Fibroblast of peridontal ligament (primary cell): ENCODE measurements at regions not wholly inside any gene's neighbourhood (a gene's known extent, or its start where the extent isn't known, plus 50 kb on each side); places are given as distances from the start of the nearest gene placed in this dataset.

Source experiments
- DNase-seq: peaks from one replicate; pipeline ENCODE4 v3.0.0-alpha.2; 2010; ENCODE audit errors: extremely low read depth

DNA sequence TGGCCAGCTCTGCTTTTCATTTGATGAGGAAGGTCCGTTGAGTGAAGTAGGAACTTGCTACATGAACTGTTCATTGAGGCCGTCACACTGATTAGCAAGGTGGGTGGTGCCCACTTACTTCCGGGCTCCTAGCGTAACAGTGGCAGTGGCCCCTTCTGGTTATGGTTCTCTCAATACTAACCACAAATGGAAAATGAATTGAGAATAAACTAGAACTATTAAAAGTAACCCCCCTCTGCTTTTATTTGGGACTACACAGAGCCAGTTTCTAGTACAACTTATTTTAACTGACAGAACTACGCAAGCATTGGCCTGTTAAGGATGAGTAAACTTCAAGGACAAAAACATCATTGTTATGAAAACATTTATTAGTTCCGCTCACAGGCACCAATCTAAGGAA is 519.1 kb downstream of the INHBA start:
- DNase-seq: no peak

DNA sequence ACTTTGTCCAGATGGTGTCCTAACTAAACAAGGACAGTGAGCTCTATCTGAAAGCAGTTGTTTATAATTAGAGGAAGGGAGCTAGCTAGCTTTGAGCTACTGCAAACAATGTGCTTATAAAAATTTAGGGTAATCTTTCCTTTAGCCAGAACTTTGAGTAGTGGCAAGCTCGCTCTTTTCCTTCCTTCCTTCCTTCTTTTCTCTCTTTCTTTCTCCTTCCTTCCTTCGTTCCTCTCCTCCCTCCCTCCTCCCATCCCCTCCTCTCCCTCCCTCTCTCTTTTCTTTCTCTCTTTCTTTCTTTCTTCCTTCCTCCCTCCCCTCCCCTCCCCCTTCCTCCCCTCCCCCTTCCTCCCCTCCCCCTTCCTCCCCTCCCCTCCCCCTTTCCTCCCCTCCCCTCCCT is 520.1 kb downstream of the INHBA start:
- no peak for DNase-seq

DNA sequence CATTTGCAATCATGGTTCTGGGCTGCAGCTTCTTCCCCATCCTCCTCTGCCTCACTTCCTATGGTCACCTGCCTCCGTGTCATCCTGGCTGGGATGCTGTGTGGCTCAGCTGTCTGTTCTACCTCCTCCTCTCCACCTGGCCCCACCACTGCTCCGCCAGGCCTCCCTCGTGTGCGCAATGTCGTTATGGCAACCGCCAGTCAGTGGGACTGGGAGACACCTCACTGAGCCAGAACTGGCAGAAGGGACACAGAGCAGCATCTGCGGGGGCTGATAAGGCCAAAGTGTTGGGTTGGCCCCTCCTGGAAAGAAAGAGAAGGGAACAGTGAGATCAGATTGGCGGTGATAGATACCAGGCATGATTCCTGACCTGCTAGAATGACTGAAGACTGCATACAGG is 527.5 kb downstream of the INHBA start:
- DNase-seq: no peak

DNA sequence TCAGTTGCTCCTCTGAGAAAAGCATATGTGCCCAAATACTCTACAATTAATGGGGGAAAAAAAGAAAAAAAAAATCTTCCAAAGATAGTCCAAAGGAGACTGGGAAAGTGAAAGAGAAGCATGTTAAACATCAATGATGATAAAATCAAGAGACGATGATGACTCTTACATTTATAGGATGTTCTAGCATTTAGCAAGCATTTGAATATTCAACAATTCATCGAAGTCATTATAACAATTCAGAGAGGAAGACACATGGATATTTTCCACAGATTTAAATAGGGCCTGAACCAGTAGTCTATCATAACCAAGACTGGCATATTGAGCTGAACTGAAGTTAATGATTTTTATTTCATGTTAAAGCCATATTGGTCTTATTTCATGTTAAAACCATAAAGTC is 528.4 kb downstream of the INHBA start:
- no peak for DNase-seq

DNA sequence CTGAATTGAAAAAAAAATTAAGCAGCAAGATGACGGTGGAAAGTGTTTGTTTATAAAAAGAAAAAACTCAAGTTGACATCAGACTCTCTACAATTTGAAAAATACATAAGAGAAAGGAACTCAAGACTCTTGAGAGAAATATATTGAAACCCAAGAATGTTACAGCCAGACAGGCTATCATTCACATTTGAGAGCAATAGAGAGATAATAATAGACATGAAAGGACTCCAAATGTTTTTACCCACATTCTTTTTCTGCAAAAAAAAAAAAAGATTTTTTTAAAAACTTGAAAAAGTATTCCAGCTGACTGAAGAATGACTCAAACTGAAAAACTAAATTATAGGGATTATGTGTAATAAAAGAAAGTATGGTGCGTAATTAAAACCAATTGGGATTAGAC is 532.4 kb downstream of the INHBA start:
- DNase-seq: no peak

DNA sequence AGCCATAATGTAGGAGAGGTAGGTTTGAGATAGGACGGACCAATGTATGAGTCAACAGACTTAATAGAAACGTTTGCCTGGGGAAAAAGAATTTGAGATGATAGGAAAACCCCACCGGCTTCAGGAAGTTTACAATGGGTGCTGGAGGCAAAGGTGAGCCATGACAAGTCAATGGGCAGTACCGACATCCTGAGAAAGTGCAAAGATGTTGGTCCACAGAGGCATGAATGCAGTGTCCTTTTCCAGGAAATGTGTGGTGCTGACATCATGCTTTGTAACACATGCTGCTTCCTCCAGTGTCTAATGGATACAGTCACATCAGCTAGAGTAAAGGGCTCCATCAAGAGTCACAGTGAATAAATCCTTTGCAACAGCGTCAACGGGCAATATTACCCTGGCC is 533.6 kb downstream of the INHBA start:
- no peak for DNase-seq

DNA sequence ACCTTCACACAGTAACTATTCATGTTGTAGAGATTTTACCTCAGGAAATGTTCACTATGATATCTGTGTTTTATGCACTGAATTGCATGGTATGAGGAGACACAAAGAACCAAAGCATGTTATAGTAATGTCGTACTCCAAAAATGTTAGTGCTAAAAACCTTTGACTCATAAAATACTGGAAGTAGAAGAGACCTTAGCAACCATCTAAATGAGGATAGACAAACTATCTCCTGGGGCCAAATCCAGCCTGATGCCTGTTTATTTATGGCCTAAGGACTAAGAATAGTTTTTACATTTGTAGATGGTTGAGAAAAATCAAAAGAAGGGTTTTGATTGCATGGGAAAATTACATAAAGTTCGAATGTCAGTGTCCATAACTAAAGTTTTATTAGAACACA is 535.1 kb downstream of the INHBA start:
- no peak for DNase-seq

DNA sequence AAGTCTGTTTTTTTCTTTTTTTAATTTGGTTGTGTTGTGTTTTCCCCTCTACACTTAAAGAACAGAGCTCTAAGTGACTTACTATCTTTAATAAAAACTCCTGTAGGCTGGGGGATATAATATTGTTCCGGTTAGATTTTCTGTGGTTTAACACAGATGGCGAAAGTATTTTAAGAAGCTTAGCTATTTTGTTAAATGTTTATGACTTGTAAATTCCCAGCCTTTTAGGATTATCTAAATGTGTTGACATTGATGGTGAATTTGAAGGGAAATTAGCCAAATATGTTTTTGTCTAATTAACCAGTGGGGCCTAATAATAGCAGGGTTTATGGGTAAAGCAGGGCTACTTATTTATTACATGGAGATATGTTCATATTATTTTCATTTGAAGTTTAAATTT is 538.5 kb downstream of the INHBA start:
- DNase-seq: peak; percentile 54

DNA sequence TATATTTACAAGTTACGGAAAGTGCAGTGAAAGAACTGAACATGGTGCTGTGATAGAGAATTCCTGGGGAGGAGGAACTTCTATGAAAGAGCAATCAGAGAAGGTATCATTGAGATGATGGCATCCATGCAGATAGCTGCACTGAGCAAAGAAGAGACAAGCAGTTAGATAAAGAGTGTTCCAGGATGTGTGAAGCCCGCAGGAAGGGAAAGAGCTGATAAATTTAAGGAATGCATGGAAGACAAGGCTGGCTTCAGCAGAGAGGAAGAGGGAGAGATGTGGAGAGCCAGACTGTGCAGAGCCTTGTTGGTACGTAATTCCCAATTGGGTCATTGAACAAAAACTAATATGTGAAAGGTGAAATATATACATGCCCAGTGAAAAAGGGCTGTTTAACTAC is 538.9 kb downstream of the INHBA start:
- no peak for DNase-seq

DNA sequence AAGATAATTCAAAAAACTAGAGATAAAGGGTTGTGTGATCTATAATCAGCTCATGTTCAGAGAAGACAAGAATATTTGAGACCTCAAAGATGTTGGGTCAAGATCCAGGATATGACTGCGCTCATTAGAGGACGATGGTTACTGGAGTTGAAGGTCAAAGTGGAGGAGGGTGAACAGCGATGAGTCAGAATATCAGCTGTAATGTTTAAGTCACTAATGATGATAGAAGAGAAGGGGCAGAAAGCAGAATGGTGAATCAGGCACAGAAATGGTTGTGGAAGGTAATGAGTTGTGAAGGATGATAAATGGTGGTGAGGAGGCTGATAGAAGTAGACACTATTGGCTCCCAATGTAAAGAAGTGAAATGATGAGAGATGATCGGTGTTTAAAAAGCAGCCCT is 540.3 kb downstream of the INHBA start:
- no peak for DNase-seq

DNA sequence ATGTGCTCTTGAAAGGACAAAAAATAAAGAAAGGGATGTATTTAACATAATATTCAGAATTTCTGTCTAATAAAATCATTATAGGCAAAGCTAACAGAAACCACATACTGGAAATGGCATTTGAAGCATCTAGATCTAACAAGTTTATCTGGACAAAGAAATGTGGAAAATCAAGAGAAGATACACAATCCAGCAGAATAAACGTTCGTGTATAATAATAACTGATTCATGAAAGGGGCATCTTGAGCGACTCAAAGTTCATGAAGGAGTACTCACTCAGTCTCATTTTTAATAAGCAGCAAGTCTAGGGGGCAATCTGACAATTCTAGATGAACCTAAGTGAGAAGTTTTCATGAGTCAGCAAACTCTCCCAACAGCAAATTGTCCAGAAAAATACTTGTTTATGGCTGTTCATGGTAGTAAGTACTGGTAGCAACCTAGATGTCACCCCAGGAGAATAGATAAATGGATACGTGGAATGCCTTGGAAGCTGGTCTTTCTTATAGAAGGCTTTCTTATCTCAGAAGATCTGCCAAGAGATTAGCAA is 541.8 kb downstream of the INHBA start:
- no peak for DNase-seq

DNA sequence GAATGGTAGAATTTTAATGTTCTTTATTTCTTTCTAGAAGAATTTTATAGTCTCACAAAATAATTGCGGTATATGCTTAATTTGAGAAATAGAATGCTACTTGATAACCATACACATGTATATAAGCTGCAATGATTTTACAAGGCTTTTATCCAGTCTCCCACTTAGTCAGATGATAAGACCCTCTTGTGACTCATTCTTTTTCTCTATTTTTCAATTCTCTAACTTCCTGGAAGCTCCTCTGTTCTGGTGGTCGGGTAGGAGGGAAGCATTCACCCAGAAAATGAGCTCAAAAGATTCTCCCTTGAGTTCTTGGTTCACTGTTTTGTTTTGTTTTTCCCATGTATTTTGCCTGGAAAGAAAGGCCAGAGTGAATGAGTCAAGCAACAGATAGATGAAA is 546.6 kb downstream of the INHBA start:
- no peak for DNase-seq

DNA sequence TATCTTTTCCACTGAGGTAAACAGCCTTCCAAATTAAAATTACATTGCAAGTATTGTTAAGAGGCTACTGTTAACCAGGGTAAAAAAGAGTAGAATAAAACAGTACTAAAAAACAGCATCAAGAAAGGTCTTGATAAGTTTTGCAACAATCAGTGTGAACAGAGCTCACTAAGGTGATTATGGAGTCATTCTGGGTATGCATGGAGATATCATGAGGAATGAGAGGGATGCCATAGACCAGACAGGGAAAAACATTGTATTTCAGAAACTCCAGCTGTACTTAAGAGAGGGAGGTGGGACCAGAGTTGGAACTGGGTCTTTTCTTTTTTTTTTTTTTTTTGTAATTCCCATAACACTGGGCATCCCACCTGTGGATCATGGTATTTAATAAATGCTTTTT is 549.6 kb downstream of the INHBA start:
- no peak for DNase-seq

DNA sequence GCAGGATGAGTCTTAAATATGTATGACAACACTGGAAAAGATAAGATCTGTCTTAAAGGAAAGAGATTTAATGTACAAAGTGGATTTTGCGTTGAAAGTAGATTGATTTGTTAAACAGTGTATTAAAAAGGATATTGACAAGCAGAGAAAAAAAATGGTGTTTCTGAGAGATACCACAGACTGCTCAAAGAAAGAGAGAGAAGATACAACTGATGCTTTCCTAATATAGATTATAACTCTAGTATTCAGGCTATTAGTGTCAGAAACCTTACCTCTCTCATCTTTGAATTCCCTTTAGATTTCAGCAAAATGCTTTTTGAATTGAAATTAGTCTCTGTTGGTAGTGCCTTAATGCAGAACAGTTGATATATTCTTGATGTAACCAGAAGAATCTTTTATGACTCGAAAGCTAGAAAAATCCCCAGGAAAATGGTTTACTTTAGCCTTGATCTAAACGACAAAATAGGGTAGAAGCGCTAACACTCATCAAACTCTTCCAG is 550.7 kb downstream of the INHBA start:
- DNase-seq: no peak

DNA sequence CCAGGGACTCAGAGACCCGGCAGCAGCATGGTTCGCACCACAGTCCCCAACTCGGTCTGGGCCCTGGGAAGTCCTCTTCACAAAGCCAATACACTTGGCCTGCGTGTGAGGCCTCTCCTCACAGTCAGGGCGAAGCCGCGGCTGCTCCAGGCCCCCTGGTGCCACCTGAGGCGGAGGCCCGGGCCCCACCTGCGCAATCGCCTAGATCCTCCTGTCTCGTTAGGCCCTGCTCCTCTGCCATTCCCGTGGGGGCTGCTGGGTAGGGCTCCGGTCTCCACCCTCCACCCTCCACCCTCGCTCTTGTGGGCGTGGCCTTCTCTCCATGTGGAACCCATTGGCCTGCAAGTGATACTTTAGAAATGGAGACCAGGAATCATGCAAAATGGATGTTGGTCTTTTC is 553.3 kb downstream of the INHBA start:
- DNase-seq: no peak

DNA sequence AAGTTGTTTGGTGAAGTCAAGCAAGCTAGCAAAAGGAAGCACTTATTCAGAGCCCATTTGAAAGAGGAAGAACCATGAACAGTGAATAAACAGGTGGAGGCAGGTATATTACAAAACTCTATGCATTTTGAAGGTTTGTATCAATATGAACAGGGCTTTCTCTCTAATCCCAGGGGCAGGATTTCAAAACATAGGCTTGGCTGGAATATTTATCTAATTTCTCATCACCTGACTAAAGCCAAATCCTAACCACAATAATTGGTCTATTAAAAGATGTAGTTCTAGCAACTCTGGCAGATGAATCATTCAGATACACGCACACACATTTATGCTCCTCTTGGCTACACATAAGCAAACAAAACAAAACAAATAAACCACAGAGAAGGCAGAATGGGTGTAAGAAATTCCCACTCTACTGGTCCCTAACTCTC is 554.4 kb downstream of the INHBA start:
- peak; percentile 90 for DNase-seq

DNA sequence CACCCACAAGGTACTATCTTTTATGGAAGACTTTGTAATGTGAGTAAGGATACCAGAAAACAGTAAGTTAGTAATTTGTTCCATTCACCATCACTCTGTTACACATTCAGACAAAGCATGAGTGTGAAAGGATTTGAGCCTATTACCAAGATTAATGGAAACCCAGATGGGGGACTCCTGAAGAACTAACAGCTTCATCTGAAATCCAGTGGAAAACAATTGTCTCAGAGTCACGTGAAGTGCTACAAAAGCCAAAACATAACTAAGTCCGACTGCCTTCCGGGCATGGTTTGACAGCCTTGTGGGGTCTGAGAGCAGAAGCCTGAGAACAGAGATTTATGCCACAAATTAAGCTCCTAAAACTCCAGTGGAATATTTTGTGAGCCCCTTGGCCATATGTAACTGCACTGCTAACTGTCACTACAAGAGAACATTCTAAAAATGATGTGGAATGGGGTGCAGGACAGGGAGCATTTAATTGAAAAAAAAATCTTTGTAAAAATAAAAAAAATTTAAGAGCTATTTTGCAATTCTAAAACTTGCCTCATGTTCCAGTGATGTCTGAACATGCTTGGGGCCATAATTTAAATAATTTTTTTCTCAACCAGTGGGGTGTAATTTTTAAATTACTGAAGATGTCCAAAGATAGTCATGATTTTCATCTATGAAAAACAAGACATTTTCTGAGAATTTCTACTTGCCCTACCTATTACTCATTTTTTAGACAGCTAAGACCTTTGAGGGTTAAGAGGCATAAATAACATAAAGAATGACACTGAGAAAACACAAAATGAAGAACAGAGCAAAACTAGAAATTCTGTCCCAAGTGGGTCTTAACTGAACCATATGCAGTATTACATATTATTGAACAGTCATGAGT is 555.0 kb downstream of the INHBA start:
- DNase-seq: peak; percentile 13

DNA sequence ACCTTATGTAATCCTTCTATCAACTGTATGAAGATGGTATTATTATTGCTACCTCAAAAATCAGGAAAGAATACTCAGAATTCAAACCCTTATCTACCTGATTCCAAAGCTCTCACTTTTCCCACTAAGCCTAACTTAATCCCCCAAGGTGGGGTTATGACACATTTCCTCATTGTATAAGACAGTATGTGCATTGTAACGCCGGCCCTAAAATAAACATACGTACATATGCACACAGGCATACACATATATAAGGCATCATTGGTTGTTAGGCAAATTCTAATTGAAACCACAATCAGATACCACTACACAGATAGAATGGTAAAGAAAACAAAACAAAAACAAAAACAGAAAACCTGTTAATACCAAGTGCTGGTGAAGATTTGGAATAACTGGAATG is 556.5 kb downstream of the INHBA start:
- DNase-seq: no peak

DNA sequence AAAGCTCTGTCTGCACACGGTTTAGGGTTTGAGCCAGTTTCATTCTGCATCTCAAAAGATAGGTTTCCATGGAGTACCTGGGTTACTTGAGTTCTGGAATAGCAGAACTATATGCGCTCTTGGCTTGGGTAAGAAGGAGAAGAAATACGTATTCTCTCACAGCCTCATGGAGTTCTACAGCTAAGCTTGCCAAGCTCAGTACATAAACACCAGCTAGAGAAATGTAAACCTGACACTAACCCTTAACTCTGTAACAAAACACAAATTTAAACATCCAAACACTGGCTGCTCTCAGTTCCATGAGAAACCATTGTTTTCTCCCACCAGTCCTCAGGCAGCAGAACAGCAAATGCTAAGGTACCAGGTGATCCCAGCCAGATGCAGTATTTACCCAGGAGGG is 557.2 kb downstream of the INHBA start:
- peak; percentile 29 for DNase-seq

DNA sequence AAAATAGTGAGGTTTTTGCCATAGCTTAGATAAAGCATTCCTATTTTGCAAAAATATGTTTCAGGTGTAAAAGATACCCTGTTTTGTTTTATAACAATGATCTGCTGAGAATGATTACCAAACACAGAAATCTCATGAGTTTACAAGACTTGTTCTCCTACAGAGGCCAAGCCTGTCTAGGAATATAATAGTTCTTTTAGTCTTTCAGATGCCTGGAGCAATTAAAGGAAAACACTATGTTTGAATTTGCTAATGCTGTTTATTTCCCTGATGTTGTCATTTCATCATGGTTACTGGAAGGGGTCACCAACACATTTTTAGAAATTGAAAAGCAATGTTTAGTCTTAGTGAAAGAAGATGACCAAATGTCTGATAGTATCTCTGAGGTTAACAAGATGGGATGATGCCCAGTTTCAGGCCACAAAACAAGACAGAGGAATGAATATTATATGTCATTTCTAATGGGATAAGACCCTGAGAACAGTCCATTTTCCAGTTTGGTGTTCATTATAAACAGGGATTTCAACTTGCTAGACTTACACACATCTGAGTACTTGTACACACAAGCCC is 559.9 kb downstream of the INHBA start:
- no peak for DNase-seq

DNA sequence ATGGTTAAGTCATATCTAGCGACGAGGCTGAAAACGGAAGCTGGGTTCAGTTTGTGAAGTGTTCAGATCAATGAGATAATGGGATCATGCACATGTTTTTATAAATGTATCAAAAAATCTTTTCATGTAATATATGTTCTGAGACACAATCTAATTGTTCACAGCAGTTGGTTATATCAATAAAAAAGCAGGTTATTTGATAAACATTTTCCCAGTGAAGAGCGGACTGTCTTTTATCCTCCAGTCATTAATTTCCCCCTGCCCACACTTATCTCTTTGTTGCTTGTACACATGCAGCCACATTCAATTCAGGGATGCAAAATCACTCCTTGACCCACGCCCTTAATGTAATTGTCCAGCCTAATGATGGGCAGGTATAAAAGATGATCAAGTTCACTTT is 563.1 kb downstream of the INHBA start:
- DNase-seq: no peak

DNA sequence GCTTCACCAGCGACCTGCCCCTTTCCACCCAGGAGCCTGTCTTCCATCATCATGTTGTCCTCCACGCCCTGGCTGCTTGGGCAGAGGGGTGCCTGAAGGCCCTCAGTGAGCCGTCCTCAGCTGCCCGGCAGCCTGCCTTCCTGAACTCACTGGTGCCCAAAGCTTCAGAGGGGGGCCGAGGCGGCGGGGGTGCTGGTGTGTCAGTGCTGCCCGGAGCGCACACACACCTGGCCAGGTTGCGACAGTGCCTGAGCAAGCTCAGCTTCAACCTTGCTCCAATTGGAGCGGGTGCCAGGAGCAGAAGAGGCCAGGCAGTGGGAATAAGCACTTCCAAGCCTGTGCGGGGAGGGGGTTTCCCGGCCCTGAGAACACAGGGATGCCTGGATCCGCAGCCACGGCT is 566.3 kb downstream of the INHBA start:
- no peak for DNase-seq

DNA sequence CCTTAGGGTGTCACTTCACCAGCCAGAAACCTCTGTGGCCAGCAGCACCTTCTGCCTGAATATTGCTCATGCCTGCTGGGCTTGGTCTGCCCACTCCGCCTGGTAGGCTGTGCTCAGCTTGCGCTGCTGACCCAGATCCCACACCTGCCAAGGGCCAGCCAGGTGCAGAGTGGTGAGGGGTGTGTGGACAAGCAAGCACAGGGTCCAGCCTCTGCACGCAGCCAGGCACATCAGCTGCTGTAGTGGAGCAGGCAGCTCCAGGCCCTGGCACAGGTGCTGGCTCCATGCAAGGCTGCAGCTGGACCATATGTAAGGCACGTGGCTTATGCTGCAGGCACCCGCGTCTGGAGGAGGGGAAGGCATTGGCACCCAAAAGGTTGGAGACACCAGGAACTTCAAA is 567.4 kb downstream of the INHBA start:
- DNase-seq: no peak
